Transverse colon (tissue), 4 donors: ENCODE measurements at regions not wholly inside any gene's neighbourhood (a gene's known extent, or its start where the extent isn't known, plus 50 kb on each side); places are given as distances from the start of the nearest gene placed in this dataset.

Experiments used
- DNase-seq: peaks from one replicate; pipeline ENCODE4 v3.0.0-alpha.2; 2019
- H3K27ac ChIP-seq, 4 donors: fragments of 200-600 bp; sonication (generic); 2 replicates each; pipeline ENCODE4 v1.5.1; 2016 to 2018; ENCODE audit warnings: inconsistent platforms in 4 of 4
- H3K27me3 ChIP-seq: fragments of 200-600 bp; sonication (generic); 2 replicates; pipeline ENCODE4 v1.5.1; 2017; ENCODE audit warnings: inconsistent platforms
- H3K36me3 ChIP-seq, 4 donors: fragments of 200-600 bp; sonication (generic); 2 replicates each; pipeline ENCODE4 v1.5.1; 2017 to 2019; ENCODE audit warnings: inconsistent platforms in 4 of 4
- H3K4me1 ChIP-seq, 4 donors: fragments of 200-600 bp; sonication (generic); 2 replicates each; pipeline ENCODE4 v1.5.1; 2017 to 2020; ENCODE audit warnings: inconsistent platforms in 4 of 4
- H3K4me3 ChIP-seq, 4 donors: fragments of 200-600 bp; sonication (generic); 1 replicate in 1 of 4; 2 replicates in 3 of 4; pipeline versions ENCODE4 v1.5.1 to v1.6.1; 2017 to 2019; ENCODE audit warnings: inconsistent platforms in 4 of 4
- H3K9me3 ChIP-seq, 2 donors: fragments of 200-600 bp; sonication (generic); 2 replicates each; pipeline ENCODE4 v1.5.1; 2017 to 2019; ENCODE audit warnings: inconsistent platforms in 2 of 2
- EP300 ChIP-seq: sonication (generic); formaldehyde crosslinking; IDR thresholded peaks from one replicate; pipeline ENCODE4 v1.6.1; 2017; ENCODE audit warnings: antibody characterized with exemption, low read depth
- POLR2A ChIP-seq: fragments of 450-650 bp; IDR thresholded peaks from one replicate; pipeline ENCODE4 v1.6.1; 2016; ENCODE audit warnings: antibody characterized with exemption, mild to moderate bottlenecking, moderate library complexity
- POLR2AphosphoS5 ChIP-seq, 3 donors: sonication (generic); formaldehyde crosslinking; IDR thresholded peaks; one replicate each; pipeline ENCODE4 v1.6.1; 2016; ENCODE audit warnings: antibody characterized with exemption in 3 of 3
- WGBS, 2 donors: methylation state at CpG; one replicate each; pipeline ENCODE4 v1.1.5; 2018; ENCODE audit warnings: low coverage in 1 of 2; 5-methylcytosine and 5-hydroxymethylcytosine counted together
- in situ Hi-C, 4 donors: fragments of 200-750 bp; cut with MboI; loops; one replicate each; pipeline versions ENCODE4 v1.15.0 to v1.15.1; 2017; ENCODE audit warnings: low sequenced_read_pairs in 3 of 4, low pct_ligation_motif_present in 1 of 4, low pct_unique_long_range_greater_than_20kb in 1 of 4
- intact Hi-C: fragments of 100-400 bp; cut with DNase I; formaldehyde crosslinking; loops from one replicate; pipeline ENCODE4 v1.15.1; 2023; ENCODE audit warnings: low total_unique reads
- TF ChIP-seq, protein P1 (sequence below), 5 experiments: fragments of 200-600 bp in 3 of 5; fragments of 450-650 bp in 2 of 5; sonication (generic) in 3 of 5; IDR thresholded peaks; 1 replicate in 2 of 5; 2 replicates in 3 of 5; pipeline ENCODE4 v1.5.1; 2016 to 2017; ENCODE audit warnings: antibody characterized with exemption in 5 of 5, inconsistent platforms in 3 of 5, mild to moderate bottlenecking in 2 of 5, moderate library complexity in 1 of 5

DNA sequence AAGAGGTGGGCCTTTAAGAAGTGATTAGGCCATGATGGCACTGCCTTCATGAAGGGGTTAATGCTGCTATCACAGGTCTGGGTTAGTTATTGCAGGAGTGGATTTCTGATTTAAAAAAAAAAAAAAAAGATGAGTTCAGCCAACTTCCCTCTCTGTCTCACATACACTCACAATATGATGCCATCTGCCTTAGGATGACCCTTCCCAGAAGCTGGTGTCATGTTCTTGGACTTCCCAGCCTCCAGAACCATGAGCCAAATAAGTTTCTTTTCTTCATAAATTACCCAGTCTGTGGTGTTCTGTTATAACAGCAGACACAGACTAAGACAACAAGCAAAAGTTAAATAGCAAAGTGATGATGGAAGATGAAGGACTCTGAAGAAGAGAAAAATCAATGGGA, 179.7 kb upstream of the ETAA1 start:
- intact Hi-C loops (loop anchor here (10.0 kb wide), 3 partner anchors 353 to 643 kb away; no protein-coding TSS in a partner anchor), in situ Hi-C loops (no loop called here)

DNA sequence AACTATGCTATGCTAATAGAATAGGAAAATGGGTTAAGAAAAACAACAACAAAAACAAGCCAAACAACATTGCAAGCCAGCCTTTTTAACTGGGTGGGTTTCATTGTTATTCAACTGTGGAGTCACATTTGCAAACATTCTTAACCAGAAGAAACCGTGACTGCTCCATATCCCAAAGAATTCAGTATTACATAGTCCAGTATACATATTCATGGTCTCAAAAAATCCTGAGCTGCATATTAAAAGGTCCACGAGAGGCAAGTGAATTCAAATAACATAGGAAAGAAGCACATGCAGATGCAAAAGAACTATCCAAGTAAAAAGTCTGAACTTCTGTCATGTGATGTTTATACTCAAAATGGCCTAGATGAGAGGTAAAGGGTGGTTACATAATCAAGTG, 179.1 kb upstream of the ETAA1 start:
- H3K27me3 ChIP-seq, result no peaks in the 10 kb centered on the region
- TF ChIP-seq, protein P1, sequence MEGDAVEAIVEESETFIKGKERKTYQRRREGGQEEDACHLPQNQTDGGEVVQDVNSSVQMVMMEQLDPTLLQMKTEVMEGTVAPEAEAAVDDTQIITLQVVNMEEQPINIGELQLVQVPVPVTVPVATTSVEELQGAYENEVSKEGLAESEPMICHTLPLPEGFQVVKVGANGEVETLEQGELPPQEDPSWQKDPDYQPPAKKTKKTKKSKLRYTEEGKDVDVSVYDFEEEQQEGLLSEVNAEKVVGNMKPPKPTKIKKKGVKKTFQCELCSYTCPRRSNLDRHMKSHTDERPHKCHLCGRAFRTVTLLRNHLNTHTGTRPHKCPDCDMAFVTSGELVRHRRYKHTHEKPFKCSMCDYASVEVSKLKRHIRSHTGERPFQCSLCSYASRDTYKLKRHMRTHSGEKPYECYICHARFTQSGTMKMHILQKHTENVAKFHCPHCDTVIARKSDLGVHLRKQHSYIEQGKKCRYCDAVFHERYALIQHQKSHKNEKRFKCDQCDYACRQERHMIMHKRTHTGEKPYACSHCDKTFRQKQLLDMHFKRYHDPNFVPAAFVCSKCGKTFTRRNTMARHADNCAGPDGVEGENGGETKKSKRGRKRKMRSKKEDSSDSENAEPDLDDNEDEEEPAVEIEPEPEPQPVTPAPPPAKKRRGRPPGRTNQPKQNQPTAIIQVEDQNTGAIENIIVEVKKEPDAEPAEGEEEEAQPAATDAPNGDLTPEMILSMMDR (IDR thresholded peaks at IDR 0.05), result no peak
- TF ChIP-seq POLR2A (no peak), POLR2AphosphoS5 (IDR thresholded peaks at IDR 0.05) (no peak), EP300 (no peak)
- no peak overlapping the region for H3K27ac ChIP-seq
- intact Hi-C loops (loop anchor here (10.0 kb wide), 3 partner anchors 353 to 643 kb away; no protein-coding TSS in a partner anchor), in situ Hi-C loops (no loop called here)
- no peak for DNase-seq
- no peaks in the 10 kb centered on the region for H3K9me3 ChIP-seq
- H3K4me1 ChIP-seq, result peaks cover 0 to 9% (median 0%) of the 10 kb centered on the region in 4 donors
- H3K36me3 ChIP-seq, result no peaks in the 10 kb centered on the region
- no peak overlapping the region for H3K4me3 ChIP-seq
- WGBS, 2 donors, result 85 to 94% methylated on average over 2 of the region's 2 CpGs

More for the DNA sequence above, 179.7 kb upstream of the ETAA1 start:
- no peaks in the 10 kb centered on the region for H3K9me3 ChIP-seq
- peak overlapping the region in 1 of 4 donors; percentile 69 for H3K27ac ChIP-seq
- no peak overlapping the region for H3K4me3 ChIP-seq
- H3K36me3 ChIP-seq, result no peaks in the 10 kb centered on the region
- peaks cover 0 to 9% (median 0%) of the 10 kb centered on the region in 4 donors for H3K4me1 ChIP-seq
- TF ChIP-seq, protein P1 (IDR thresholded peaks at IDR 0.05), result no peak
- TF ChIP-seq POLR2AphosphoS5 (IDR thresholded peaks at IDR 0.05) (no peak), EP300 (no peak), POLR2A (no peak)
- H3K27me3 ChIP-seq, result no peaks in the 10 kb centered on the region
- no peak for DNase-seq

DNA sequence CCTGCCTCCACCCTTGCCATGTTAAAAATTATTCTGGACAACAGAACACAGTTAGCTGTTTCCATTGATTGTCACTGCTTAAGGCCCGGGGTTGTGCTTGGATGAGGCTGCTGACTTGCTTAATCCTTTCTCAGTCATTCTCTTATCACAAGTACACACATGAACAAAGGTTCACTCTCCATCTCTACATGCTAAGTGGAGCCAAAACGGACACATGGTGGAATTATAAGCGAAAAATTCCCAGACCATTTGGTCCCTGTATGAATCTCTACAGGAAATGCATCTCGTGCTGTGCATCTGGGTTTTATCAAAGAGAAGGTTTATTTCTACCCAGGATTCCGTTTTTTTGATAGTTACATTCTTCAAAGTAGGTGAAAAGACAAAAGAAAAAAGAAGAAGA, 177.5 kb upstream of the ETAA1 start:
- Histone ChIP-seq H3K36me3 (no peaks in the 10 kb centered on the region), H3K4me1 (peaks cover 0 to 9% (median 0%) of the 10 kb centered on the region in 4 donors), H3K4me3 (no peak overlapping the region), H3K27ac (no peak overlapping the region), H3K27me3 (no peaks in the 10 kb centered on the region), H3K9me3 (no peaks in the 10 kb centered on the region)
- no peak for TF ChIP-seq POLR2A
- no peak for TF ChIP-seq EP300
- no peak for TF ChIP-seq POLR2AphosphoS5 (IDR thresholded peaks at IDR 0.05)
- TF ChIP-seq, protein P1 (IDR thresholded peaks at IDR 0.05), result no peak
- no peak for DNase-seq
- 29 to 68% methylated on average over 1 to 5 of the region's 5 CpGs for WGBS, 2 donors
- in situ Hi-C loops (no loop called here), intact Hi-C loops (loop anchor here (10.0 kb wide), 3 partner anchors 355 to 645 kb away; no protein-coding TSS in a partner anchor)

DNA sequence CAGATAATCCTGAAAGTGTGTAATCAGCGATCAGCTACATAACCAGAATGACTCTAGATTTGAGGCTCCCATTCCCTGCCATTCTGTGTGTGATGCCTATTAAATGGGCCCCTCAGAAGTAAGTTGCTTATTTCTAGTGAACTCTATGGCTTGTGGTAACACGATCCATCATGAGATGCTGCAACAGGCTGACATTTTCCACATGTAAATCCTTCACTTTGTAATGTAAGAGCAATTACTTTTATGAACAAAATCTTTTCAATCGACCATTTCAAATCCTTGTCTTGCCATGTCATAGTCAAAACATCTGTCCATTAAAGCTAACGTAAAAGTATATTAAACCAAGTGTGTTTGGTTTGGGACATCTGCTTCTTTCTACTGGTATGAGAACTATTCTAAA, 175.9 kb upstream of the ETAA1 start:
- WGBS, 2 donors, result 73 to 75% methylated on average over 3 to 4 of the region's 4 CpGs
- intact Hi-C loops, result no loop called here
- Histone ChIP-seq H3K4me3 (no peak overlapping the region), H3K9me3 (no peaks in the 10 kb centered on the region), H3K27ac (no peak overlapping the region), H3K27me3 (no peaks in the 10 kb centered on the region), H3K4me1 (peaks cover 0 to 3% (median 0%) of the 10 kb centered on the region in 4 donors), H3K36me3 (no peaks in the 10 kb centered on the region)
- in situ Hi-C loops, result no loop called here
- DNase-seq, result no peak
- TF ChIP-seq EP300 (no peak), POLR2AphosphoS5 (IDR thresholded peaks at IDR 0.05) (no peak), POLR2A (no peak)
- TF ChIP-seq, protein P1 (IDR thresholded peaks at IDR 0.05), result no peak
